ENCODE measurements at regions not wholly inside any gene's neighbourhood (a gene's known extent, or its start where the extent isn't known, plus 50 kb on each side); places are given as distances from the start of the nearest gene placed in this dataset.

DNA sequence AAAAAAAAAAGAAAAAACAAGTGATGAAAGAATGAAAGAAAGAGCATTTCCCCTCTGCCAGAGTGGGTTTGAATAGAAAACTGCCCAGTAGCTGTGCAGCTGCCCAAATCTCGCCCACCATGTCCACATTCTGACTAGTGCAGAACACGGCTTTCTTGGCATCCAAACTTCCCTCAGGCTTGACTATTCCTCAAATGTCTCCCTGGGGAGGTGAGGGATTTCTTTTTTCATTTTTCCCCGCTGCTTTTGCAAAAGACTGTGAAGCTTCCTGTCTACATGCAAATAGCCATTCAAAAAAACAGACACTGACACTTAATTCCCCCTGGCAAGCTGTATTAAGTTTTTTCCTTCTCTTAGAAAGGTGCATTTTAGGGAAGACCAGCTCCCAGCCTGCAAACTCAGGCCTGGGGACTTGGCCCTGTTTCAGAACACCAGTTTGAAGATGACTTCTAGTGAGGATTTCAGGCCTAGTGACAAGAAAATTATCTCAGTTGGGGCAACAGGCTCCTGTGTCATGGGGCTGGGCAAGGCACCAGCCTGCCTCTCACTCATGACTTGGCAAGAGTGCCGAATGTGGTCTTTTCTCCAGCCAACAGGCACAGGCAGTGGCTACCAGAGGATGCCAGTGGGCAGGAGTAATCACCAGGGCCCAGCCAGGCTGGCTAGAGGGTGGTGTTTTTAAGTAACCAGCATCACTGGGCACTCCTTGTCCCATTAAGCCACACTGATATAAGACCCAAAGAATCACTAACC is 178.1 kb upstream of the NFIA start:
- no peak overlapping the region for H3K4me3 ChIP-seq (ENCODE audit: low read depth, low read length)
- TF ChIP-seq, protein P1, sequence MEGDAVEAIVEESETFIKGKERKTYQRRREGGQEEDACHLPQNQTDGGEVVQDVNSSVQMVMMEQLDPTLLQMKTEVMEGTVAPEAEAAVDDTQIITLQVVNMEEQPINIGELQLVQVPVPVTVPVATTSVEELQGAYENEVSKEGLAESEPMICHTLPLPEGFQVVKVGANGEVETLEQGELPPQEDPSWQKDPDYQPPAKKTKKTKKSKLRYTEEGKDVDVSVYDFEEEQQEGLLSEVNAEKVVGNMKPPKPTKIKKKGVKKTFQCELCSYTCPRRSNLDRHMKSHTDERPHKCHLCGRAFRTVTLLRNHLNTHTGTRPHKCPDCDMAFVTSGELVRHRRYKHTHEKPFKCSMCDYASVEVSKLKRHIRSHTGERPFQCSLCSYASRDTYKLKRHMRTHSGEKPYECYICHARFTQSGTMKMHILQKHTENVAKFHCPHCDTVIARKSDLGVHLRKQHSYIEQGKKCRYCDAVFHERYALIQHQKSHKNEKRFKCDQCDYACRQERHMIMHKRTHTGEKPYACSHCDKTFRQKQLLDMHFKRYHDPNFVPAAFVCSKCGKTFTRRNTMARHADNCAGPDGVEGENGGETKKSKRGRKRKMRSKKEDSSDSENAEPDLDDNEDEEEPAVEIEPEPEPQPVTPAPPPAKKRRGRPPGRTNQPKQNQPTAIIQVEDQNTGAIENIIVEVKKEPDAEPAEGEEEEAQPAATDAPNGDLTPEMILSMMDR (IDR thresholded peaks at IDR 0.05; ENCODE audit: low read depth, low read length): no peak

DNA sequence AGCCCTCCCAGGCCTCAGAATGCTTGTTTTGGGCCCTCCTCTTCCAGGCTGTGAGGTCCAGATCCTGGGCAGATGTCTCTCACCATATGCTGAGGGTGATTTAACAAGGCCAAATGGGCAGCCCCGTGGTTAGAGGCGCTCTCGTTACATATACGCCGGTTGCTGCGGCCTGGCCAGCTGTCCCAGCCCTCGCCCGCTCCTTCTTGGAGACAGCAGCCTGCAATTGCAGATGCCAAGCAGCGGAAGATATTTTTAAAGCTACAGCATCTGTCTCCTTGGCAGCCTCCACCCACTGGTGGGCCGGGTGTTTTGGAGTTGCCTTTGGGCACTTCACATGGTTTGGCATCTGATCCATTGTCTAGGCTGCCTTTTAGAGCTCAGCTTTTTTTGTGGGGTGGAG is 178.8 kb upstream of the NFIA start:
- H3K4me3 ChIP-seq (ENCODE audit: low read depth, low read length): no peak overlapping the region
- TF ChIP-seq, protein P1 (IDR thresholded peaks at IDR 0.05; ENCODE audit: low read depth, low read length): no peak

DNA sequence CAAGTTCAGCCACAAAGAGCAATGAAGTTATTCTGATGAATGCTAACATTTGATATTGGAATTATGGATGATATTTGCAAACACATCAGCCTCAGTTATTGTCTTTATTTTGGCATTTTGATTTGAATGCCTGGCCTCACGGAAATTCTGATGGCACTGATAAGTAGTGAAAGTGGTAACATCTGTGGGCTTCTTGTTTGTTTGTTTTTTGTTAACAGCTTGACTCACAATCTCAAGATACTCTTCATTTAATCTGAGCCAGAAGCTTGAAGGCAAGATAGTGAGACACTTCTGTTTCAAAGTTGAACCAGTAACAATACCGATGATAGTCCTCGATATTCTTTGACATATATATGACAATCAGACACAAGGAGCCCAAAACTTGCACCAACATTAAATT is 182.9 kb upstream of the NFIA start:
- no peak overlapping the region for H3K4me3 ChIP-seq (ENCODE audit: low read depth, low read length)
- TF ChIP-seq, protein P1 (IDR thresholded peaks at IDR 0.05; ENCODE audit: low read depth, low read length): no peak

DNA sequence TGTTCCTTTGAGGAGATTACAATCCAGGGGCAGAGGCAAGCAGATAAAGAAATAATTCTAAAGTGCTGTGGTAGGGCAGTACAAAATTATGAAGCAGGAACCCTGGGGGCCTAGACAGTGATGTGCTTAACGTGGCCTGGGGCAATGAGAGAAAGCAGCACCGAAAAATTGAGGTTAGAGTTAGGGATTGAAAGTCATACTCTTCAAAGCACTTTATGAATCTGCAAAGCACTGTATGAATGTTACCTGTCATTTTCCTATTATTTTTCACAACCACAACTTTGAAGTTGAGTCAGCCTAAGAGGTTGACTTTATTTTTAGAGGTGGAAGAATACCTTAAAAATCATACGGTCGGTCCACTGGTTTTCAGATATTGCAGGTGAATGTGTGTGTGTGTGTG is 183.4 kb upstream of the NFIA start:
- TF ChIP-seq, protein P1 (IDR thresholded peaks at IDR 0.05; ENCODE audit: low read depth, low read length): no peak

DNA sequence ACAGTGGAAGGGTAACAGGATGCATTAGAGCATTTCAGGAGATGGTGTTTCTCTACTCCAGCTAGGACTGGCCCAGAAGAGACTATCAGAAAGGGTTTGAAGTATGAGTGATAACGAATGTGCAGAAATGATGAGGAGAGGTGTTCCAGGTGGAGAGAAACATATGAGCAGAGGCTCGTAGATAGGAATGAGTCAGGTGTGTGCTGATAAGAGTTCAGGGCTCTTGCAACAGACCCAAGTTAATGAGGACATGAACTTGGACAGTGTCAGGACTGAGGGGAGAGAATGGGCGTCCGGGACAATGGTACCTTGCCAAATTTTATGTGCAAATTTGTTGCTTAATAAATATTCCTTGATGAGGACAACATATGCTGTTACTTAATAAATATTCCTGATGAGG is 183.9 kb upstream of the NFIA start:
- H3K4me3 ChIP-seq (ENCODE audit: low read depth, low read length): no peak overlapping the region
- TF ChIP-seq, protein P1 (IDR thresholded peaks at IDR 0.05; ENCODE audit: low read depth, low read length): no peak

More for the DNA sequence above, 183.4 kb upstream of the NFIA start:
- no peak overlapping the region for H3K4me3 ChIP-seq (ENCODE audit: low read depth, low read length)

DNA sequence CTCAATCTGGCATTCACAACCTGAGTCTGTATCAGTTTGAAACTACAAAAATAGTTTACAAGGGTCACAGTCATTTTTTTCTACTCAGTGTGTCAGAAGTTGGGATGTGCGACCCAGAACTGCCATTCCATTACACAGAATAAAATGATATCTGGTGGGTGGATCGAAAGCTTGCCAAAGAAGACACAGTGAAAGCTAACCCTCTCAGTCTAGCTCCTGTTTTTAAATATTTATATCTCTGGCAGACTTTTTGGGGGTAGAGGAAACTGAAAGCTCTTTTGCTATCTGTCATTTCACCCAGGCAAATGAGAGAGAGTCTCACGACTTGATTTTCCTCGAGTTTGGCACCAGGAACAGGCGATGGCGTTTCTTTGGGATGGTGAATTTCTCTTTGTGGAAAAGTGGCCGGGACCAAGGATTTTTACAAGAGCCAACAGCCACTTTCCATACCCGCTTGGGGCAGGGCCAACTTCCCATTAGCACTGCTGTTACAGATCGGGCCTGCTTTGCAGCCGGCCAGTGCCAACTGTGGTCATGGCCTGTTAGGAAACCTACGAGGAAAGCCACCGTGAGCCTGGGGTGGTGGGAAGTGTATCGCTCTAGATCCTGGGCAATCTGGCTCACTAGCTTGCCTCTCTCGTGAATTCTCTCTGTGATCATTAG is 185.5 kb upstream of the NFIA start:
- TF ChIP-seq, protein P1 (IDR thresholded peaks at IDR 0.05; ENCODE audit: low read depth, low read length): no peak
- H3K4me3 ChIP-seq (ENCODE audit: low read depth, low read length): no peak overlapping the region

DNA sequence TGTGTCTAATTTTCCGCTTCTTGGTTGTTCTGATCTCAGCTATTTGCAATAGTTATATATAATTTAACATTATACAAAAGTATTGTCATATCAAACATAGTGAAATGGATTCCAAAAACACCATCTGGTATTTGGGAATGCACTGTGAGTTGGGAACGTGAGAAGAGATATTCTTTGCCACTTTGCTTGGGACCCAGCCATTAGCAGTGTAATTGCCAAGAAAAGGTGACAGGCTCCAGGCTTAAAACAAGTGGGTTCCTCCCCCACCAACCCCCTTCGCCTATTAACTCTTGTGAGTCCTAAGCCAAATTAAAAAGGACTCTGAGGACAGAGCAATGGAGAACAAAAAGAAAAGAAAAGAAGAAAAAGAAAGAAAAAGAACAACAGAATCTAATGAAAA is 186.7 kb upstream of the NFIA start:
- H3K4me3 ChIP-seq (ENCODE audit: low read depth, low read length): no peak overlapping the region
- TF ChIP-seq, protein P1 (IDR thresholded peaks at IDR 0.05; ENCODE audit: low read depth, low read length): no peak
